ENCODE measurements at regions not wholly inside any gene's neighbourhood (a gene's known extent, or its start where the extent isn't known, plus 50 kb on each side); places are given as distances from the start of the nearest gene placed in this dataset.

GRCh38 chr4:120198411-120198810 lies 131.8 kb upstream of the MAD2L1 start:
- no peaks in the 10 kb centered on the region for H3K27me3 ChIP-seq (ENCODE audit: insufficient read depth in 3 of 3, low read length in 2 of 3)
- TF ChIP-seq CTCF (IDR thresholded peaks at IDR 0.05) = no peak
- H3K4me3 ChIP-seq = no peak overlapping the region
- no peaks in the 10 kb centered on the region for H3K9me3 ChIP-seq
- WGBS, 3 donors = 75 to 92% (median 85%) methylated on average over 2 of the region's 2 CpGs
- H3K27ac ChIP-seq = no peak overlapping the region
- no peaks in the 10 kb centered on the region for H3K36me3 ChIP-seq (ENCODE audit: insufficient read depth in 1 of 2, low read depth in 1 of 2)
- no peaks in the 10 kb centered on the region for H3K4me1 ChIP-seq
- intact Hi-C loops (cut with DNase I) = no loop called here
- DNase-seq (no peak), ATAC-seq (no peak)

GRCh38 chr4:120177603-120178002 lies 111.0 kb upstream of the MAD2L1 start:
- no peak for TF ChIP-seq CTCF (IDR thresholded peaks at IDR 0.05)
- 84 to 91% (median 86%) methylated on average over 1 of the region's 1 CpG for WGBS, 3 donors
- intact Hi-C loops (cut with DNase I) = no loop called here

GRCh38 chr4:120175272-120175671 lies 108.6 kb upstream of the MAD2L1 start:
- DNase-seq (no peak), ATAC-seq (no peak)
- Histone ChIP-seq H3K27ac (no peak overlapping the region), H3K36me3 (ENCODE audit: insufficient read depth in 1 of 2, low read depth in 1 of 2) (no peaks in the 10 kb centered on the region), H3K9me3 (no peaks in the 10 kb centered on the region), H3K4me3 (no peak overlapping the region), H3K4me1 (no peaks in the 10 kb centered on the region), H3K27me3 (ENCODE audit: insufficient read depth in 3 of 3, low read length in 2 of 3) (no peaks in the 10 kb centered on the region)
- intact Hi-C loops (cut with DNase I) = no loop called here
- no peak for TF ChIP-seq CTCF (IDR thresholded peaks at IDR 0.05)
- 50 to 57% (median 55%) methylated on average over 2 of the region's 2 CpGs for WGBS, 3 donors

More at GRCh38 chr4:120177603-120178002, 111.0 kb upstream of the MAD2L1 start:
- DNase-seq (no peak), ATAC-seq (no peak)
- no peaks in the 10 kb centered on the region for H3K27me3 ChIP-seq (ENCODE audit: insufficient read depth in 3 of 3, low read length in 2 of 3)
- H3K36me3 ChIP-seq (ENCODE audit: insufficient read depth in 1 of 2, low read depth in 1 of 2) = no peaks in the 10 kb centered on the region
- no peak overlapping the region for H3K27ac ChIP-seq
- H3K4me3 ChIP-seq = no peak overlapping the region
- H3K9me3 ChIP-seq = peaks cover 3% of the 10 kb centered on the region
- H3K4me1 ChIP-seq = no peaks in the 10 kb centered on the region

- TF ChIP-seq CTCF (IDR thresholded peaks at IDR 0.05) = no peak
- no peaks in the 10 kb centered on the region for H3K27me3 ChIP-seq (ENCODE audit: insufficient read depth in 3 of 3, low read length in 2 of 3)
- no peak for DNase-seq
- intact Hi-C loops (cut with DNase I) = no loop called here
- H3K4me3 ChIP-seq = no peak overlapping the region
- 30 to 42% (median 32%) methylated on average over 2 of the region's 2 CpGs for WGBS, 3 donors
- H3K4me1 ChIP-seq = peaks cover 7% of the 10 kb centered on the region
- no peaks in the 10 kb centered on the region for H3K9me3 ChIP-seq
- no peak overlapping the region for H3K27ac ChIP-seq
- no peaks in the 10 kb centered on the region for H3K36me3 ChIP-seq (ENCODE audit: insufficient read depth in 1 of 2, low read depth in 1 of 2)
- ATAC-seq = no peak
These were observed 97.2 kb upstream of the MAD2L1 start for GRCh38 chr4:120163895-120164294.

- no peak for TF ChIP-seq CTCF (IDR thresholded peaks at IDR 0.05)
- H3K9me3 ChIP-seq = no peaks in the 10 kb centered on the region
- H3K4me1 ChIP-seq = peaks cover 6% of the 10 kb centered on the region
- intact Hi-C loops (cut with DNase I) = loop anchor here (5.0 kb wide), 3 partner anchors 938 to 1093 kb away; no protein-coding TSS in a partner anchor
- 66 to 76% (median 75%) methylated on average over 3 of the region's 3 CpGs for WGBS, 3 donors
- no peaks in the 10 kb centered on the region for H3K27me3 ChIP-seq (ENCODE audit: insufficient read depth in 3 of 3, low read length in 2 of 3)
- no peak overlapping the region for H3K27ac ChIP-seq
- H3K4me3 ChIP-seq = no peak overlapping the region
- no peak for ATAC-seq
- DNase-seq = no peak
- H3K36me3 ChIP-seq (ENCODE audit: insufficient read depth in 1 of 2, low read depth in 1 of 2) = no peaks in the 10 kb centered on the region
These were observed 92.3 kb upstream of the MAD2L1 start for GRCh38 chr4:120158841-120159463.
